Suppressor macrophage treated with lipopolysaccharide for 4 hours (primary cell): ENCODE measurements at regions not wholly inside any gene's neighbourhood (a gene's known extent, or its start where the extent isn't known, plus 50 kb on each side); places are given as distances from the start of the nearest gene placed in this dataset.
"Not testable (repeated sequence)": the region's sequence is repeated elsewhere in the genome, so short reads cannot be mapped to it uniquely, and the experiment has no call there.

Experiments used
- DNase-seq: peaks from one replicate; pipeline ENCODE4 v3.0.0-alpha.2; 2020

GRCh38 chrX:118261151-118261550 is 84.8 kb upstream of the WDR44 start:
- DNase-seq, result no peak

- no peak for DNase-seq
Observed at GRCh38 chrX:118271775-118272174, 74.1 kb upstream of the WDR44 start.

- peak; percentile 13 for DNase-seq
Observed at GRCh38 chrX:118272242-118272641, 73.7 kb upstream of the WDR44 start.

GRCh38 chrX:118286066-118286762 is 59.7 kb upstream of the WDR44 start:
- peak; percentile 2 for DNase-seq

GRCh38 chrX:118295818-118296217 is 50.1 kb upstream of the WDR44 start:
- not testable (repeated sequence) for DNase-seq
